ENCODE measurements at regions not wholly inside any gene's neighbourhood (a gene's known extent, or its start where the extent isn't known, plus 50 kb on each side); places are given as distances from the start of the nearest gene placed in this dataset.

- Histone ChIP-seq H3K9ac (ENCODE audit: low read length in 5 of 5) (no peak overlapping the region), H3K4me1 (ENCODE audit: control insufficient read depth in 5 of 5, insufficient read depth in 5 of 5, low read length in 5 of 5) (peaks cover 0 to 23% (median 16%) of the 10 kb centered on the region in 5 donors), H3K27ac (ENCODE audit: low read depth, low read length) (no peak overlapping the region), H3K27me3 (ENCODE audit: control insufficient read depth in 5 of 5, insufficient read depth in 4 of 5, low read length in 5 of 5) (no peaks in the 10 kb centered on the region), H3K36me3 (ENCODE audit: control insufficient read depth in 5 of 5, insufficient read depth in 5 of 5, low read length in 5 of 5) (no peaks in the 10 kb centered on the region), H3K9me3 (ENCODE audit: control insufficient read depth in 5 of 5, low read length in 5 of 5) (peaks cover 0 to 12% (median 0%) of the 10 kb centered on the region in 5 donors), H3K4me3 (ENCODE audit: low read depth in 1 of 5, low read length in 5 of 5) (no peak overlapping the region)
Measured at GRCh38 chr12:94039199-94039840, 109.1 kb upstream of the PLXNC1 start.

- Histone ChIP-seq H3K4me1 (ENCODE audit: control insufficient read depth in 5 of 5, insufficient read depth in 5 of 5, low read length in 5 of 5) (peaks cover 0 to 23% (median 16%) of the 10 kb centered on the region in 5 donors), H3K36me3 (ENCODE audit: control insufficient read depth in 5 of 5, insufficient read depth in 5 of 5, low read length in 5 of 5) (no peaks in the 10 kb centered on the region), H3K27ac (ENCODE audit: low read depth, low read length) (no peak overlapping the region)
Measured at GRCh38 chr12:94039914-94040313, 108.5 kb upstream of the PLXNC1 start.

GRCh38 chr12:94041850-94042249, 106.5 kb upstream of the PLXNC1 start:
- Histone ChIP-seq H3K36me3 (ENCODE audit: control insufficient read depth in 5 of 5, insufficient read depth in 5 of 5, low read length in 5 of 5) (no peaks in the 10 kb centered on the region), H3K27ac (ENCODE audit: low read depth, low read length) (no peak overlapping the region), H3K9me3 (ENCODE audit: control insufficient read depth in 5 of 5, low read length in 5 of 5) (peaks cover 0 to 12% (median 0%) of the 10 kb centered on the region in 5 donors), H3K4me3 (ENCODE audit: low read depth in 1 of 5, low read length in 5 of 5) (no peak overlapping the region), H3K9ac (ENCODE audit: low read length in 5 of 5) (no peak overlapping the region), H3K4me1 (ENCODE audit: control insufficient read depth in 5 of 5, insufficient read depth in 5 of 5, low read length in 5 of 5) (peaks cover 0 to 23% (median 16%) of the 10 kb centered on the region in 5 donors), H3K27me3 (ENCODE audit: control insufficient read depth in 5 of 5, insufficient read depth in 4 of 5, low read length in 5 of 5) (no peaks in the 10 kb centered on the region)

More at GRCh38 chr12:94039914-94040313, 108.5 kb upstream of the PLXNC1 start:
- no peak overlapping the region for H3K9ac ChIP-seq (ENCODE audit: low read length in 5 of 5)
- peaks cover 0 to 12% (median 0%) of the 10 kb centered on the region in 5 donors for H3K9me3 ChIP-seq (ENCODE audit: control insufficient read depth in 5 of 5, low read length in 5 of 5)
- no peak overlapping the region for H3K4me3 ChIP-seq (ENCODE audit: low read depth in 1 of 5, low read length in 5 of 5)
- no peaks in the 10 kb centered on the region for H3K27me3 ChIP-seq (ENCODE audit: control insufficient read depth in 5 of 5, insufficient read depth in 4 of 5, low read length in 5 of 5)

DNA sequence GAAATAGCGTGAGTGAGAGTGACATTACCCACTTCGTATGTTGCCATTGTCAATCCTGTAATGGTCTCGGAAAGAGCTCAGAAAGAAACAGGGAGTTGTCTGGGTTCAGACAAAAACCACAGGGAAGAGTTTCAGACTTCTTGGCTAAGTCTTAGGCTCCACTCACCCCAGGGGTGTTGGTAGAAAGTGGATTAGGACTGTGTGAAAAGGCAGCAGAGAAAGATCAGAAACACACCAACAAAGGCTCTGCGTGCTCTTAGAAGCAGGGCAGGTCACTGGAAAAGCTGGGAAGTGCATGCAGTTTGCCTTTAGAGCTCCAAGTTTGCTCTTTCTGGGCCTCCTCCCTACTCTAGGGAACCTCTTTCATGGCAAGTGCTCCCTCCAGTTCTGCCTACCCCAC, 106.1 kb upstream of the PLXNC1 start:
- peaks cover 0 to 12% (median 0%) of the 10 kb centered on the region in 5 donors for H3K9me3 ChIP-seq (ENCODE audit: control insufficient read depth in 5 of 5, low read length in 5 of 5)
- peaks cover 0 to 20% (median 16%) of the 10 kb centered on the region in 5 donors for H3K4me1 ChIP-seq (ENCODE audit: control insufficient read depth in 5 of 5, insufficient read depth in 5 of 5, low read length in 5 of 5)
- H3K27ac ChIP-seq (ENCODE audit: low read depth, low read length) = no peak overlapping the region
- no peaks in the 10 kb centered on the region for H3K36me3 ChIP-seq (ENCODE audit: control insufficient read depth in 5 of 5, insufficient read depth in 5 of 5, low read length in 5 of 5)
- no peak overlapping the region for H3K9ac ChIP-seq (ENCODE audit: low read length in 5 of 5)
- no peak overlapping the region for H3K4me3 ChIP-seq (ENCODE audit: low read depth in 1 of 5, low read length in 5 of 5)
- no peaks in the 10 kb centered on the region for H3K27me3 ChIP-seq (ENCODE audit: control insufficient read depth in 5 of 5, insufficient read depth in 4 of 5, low read length in 5 of 5)

DNA sequence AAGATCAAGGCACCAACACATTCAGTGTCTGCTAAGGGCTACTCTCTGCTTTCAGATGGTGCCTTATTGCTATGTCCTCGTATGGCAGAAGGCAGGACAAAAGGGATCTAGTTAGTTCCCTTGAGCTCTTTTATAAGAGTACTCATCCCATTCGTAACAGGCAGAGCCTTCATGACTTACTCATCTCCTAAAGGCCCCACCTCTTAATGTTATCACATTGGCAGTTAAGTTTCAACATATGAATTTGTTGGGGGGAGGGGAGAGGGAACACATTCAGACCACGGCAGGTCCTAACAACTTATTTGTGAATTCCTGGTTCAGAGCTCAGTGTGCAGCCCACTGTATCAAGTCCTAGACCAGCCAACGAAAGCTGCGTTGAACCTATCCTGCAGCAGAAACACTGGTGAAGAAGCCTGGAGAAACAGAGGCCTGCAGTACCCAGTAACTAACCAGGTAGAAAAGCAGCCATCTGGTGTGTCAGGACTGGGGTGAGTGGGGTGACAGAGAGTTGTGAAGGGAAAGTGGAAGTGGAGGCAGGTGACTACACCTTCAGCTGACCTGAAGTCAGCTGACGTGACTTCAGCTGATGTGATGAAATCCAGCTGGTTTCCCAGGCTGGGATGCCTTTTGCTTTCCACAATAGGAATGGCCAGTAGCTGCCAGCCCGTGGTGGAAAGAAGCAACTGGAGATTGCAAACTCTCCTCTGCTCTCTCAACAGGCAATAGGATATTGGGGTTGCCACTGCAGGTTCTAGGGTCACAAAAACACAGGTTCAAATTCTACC, 101.6 kb upstream of the PLXNC1 start:
- Histone ChIP-seq H3K27ac (ENCODE audit: low read depth, low read length) (no peak overlapping the region), H3K27me3 (ENCODE audit: control insufficient read depth in 5 of 5, insufficient read depth in 4 of 5, low read length in 5 of 5) (no peaks in the 10 kb centered on the region), H3K9ac (ENCODE audit: low read length in 5 of 5) (no peak overlapping the region), H3K9me3 (ENCODE audit: control insufficient read depth in 5 of 5, low read length in 5 of 5) (no peaks in the 10 kb centered on the region), H3K36me3 (ENCODE audit: control insufficient read depth in 5 of 5, insufficient read depth in 5 of 5, low read length in 5 of 5) (no peaks in the 10 kb centered on the region), H3K4me3 (ENCODE audit: low read depth in 1 of 5, low read length in 5 of 5) (no peak overlapping the region), H3K4me1 (ENCODE audit: control insufficient read depth in 5 of 5, insufficient read depth in 5 of 5, low read length in 5 of 5) (peaks cover 0 to 17% (median 8%) of the 10 kb centered on the region in 5 donors)

DNA sequence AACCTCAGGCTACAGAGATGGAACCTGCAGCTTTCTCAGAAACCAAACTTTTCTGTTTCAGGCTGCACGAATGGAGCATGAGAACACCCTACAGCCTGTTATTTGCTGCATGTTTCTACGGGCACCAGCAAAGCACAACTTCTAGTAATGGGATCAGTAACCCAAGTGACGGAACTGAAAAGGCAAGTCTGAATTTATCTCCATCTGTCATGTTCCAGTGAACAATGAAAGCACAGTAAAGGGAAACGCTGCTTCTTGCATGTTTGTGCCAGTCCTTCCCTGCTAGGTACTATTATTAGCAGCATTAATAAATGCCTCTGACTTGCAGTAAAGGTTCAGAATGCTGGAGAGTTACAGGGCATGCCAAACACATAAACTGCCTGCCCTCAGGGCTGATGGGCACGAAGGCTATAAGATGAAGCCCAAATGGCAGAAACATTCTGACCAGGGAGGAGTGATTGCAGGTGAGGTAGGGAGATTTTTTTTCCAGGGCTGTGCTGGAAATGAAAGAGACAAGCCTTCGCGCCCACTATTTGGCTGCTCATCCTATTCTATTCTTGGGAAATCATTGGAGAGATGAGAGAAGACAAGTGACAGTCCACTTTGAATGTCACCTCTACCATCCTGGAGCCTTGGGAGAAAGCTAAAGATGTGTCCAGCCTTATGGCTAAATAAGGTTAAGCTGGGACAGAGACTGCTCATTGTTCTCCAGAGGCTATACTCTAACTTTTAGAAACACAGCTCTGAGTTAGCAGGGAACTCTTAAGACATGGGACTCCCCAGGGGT, 100.4 kb upstream of the PLXNC1 start:
- H3K27ac ChIP-seq (ENCODE audit: low read depth, low read length) = no peak overlapping the region
- H3K9ac ChIP-seq (ENCODE audit: low read length in 5 of 5) = no peak overlapping the region
- H3K27me3 ChIP-seq (ENCODE audit: control insufficient read depth in 5 of 5, insufficient read depth in 4 of 5, low read length in 5 of 5) = no peaks in the 10 kb centered on the region
- no peaks in the 10 kb centered on the region for H3K9me3 ChIP-seq (ENCODE audit: control insufficient read depth in 5 of 5, low read length in 5 of 5)
- H3K36me3 ChIP-seq (ENCODE audit: control insufficient read depth in 5 of 5, insufficient read depth in 5 of 5, low read length in 5 of 5) = no peaks in the 10 kb centered on the region
- peaks cover 0 to 9% (median 0%) of the 10 kb centered on the region in 5 donors for H3K4me1 ChIP-seq (ENCODE audit: control insufficient read depth in 5 of 5, insufficient read depth in 5 of 5, low read length in 5 of 5)
- no peak overlapping the region for H3K4me3 ChIP-seq (ENCODE audit: low read depth in 1 of 5, low read length in 5 of 5)

GRCh38 chr12:94048757-94049156, 99.6 kb upstream of the PLXNC1 start:
- no peak overlapping the region for H3K9ac ChIP-seq (ENCODE audit: low read length in 5 of 5)
- H3K4me1 ChIP-seq (ENCODE audit: control insufficient read depth in 5 of 5, insufficient read depth in 5 of 5, low read length in 5 of 5) = peaks cover 0 to 9% (median 0%) of the 10 kb centered on the region in 5 donors
- H3K4me3 ChIP-seq (ENCODE audit: low read depth in 1 of 5, low read length in 5 of 5) = no peak overlapping the region
- peaks cover 0 to 2% (median 0%) of the 10 kb centered on the region in 5 donors for H3K9me3 ChIP-seq (ENCODE audit: control insufficient read depth in 5 of 5, low read length in 5 of 5)
- H3K27ac ChIP-seq (ENCODE audit: low read depth, low read length) = no peak overlapping the region
- H3K36me3 ChIP-seq (ENCODE audit: control insufficient read depth in 5 of 5, insufficient read depth in 5 of 5, low read length in 5 of 5) = no peaks in the 10 kb centered on the region
- no peaks in the 10 kb centered on the region for H3K27me3 ChIP-seq (ENCODE audit: control insufficient read depth in 5 of 5, insufficient read depth in 4 of 5, low read length in 5 of 5)

DNA sequence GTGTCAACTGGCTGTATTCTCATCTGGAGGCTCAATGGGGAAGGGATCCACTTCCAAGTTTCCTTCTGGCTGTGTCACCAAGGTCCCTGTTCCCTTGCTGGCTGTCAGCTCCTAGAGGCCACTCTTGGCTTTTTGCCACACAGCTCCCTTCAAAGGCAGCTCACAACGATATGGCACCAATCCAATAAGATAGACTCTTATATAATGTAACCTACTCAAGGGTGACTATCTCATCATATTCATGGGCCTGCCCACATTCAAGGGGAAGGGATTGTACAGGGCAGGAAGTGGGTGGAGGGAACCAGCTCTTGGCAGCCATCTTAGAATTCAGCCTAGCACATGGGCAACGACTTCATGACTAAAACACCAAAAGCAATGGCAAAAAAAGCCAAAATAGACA, 98.7 kb upstream of the PLXNC1 start:
- no peaks in the 10 kb centered on the region for H3K27me3 ChIP-seq (ENCODE audit: control insufficient read depth in 5 of 5, insufficient read depth in 4 of 5, low read length in 5 of 5)
- no peak overlapping the region for H3K4me3 ChIP-seq (ENCODE audit: low read depth in 1 of 5, low read length in 5 of 5)
- H3K9me3 ChIP-seq (ENCODE audit: control insufficient read depth in 5 of 5, low read length in 5 of 5) = peaks cover 0 to 3% (median 0%) of the 10 kb centered on the region in 5 donors
- H3K36me3 ChIP-seq (ENCODE audit: control insufficient read depth in 5 of 5, insufficient read depth in 5 of 5, low read length in 5 of 5) = no peaks in the 10 kb centered on the region
- peaks cover 0 to 9% (median 0%) of the 10 kb centered on the region in 5 donors for H3K4me1 ChIP-seq (ENCODE audit: control insufficient read depth in 5 of 5, insufficient read depth in 5 of 5, low read length in 5 of 5)
- H3K27ac ChIP-seq (ENCODE audit: low read depth, low read length) = no peak overlapping the region
- H3K9ac ChIP-seq (ENCODE audit: low read length in 5 of 5) = no peak overlapping the region

- H3K4me1 ChIP-seq (ENCODE audit: control insufficient read depth in 5 of 5, insufficient read depth in 5 of 5, low read length in 5 of 5) = peaks cover 0 to 10% (median 4%) of the 10 kb centered on the region in 5 donors
- H3K27me3 ChIP-seq (ENCODE audit: control insufficient read depth in 5 of 5, insufficient read depth in 4 of 5, low read length in 5 of 5) = no peaks in the 10 kb centered on the region
- no peak overlapping the region for H3K27ac ChIP-seq (ENCODE audit: low read depth, low read length)
- no peaks in the 10 kb centered on the region for H3K36me3 ChIP-seq (ENCODE audit: control insufficient read depth in 5 of 5, insufficient read depth in 5 of 5, low read length in 5 of 5)
- H3K9ac ChIP-seq (ENCODE audit: low read length in 5 of 5) = no peak overlapping the region
- no peak overlapping the region for H3K4me3 ChIP-seq (ENCODE audit: low read depth in 1 of 5, low read length in 5 of 5)
- H3K9me3 ChIP-seq (ENCODE audit: control insufficient read depth in 5 of 5, low read length in 5 of 5) = peaks cover 0 to 3% (median 0%) of the 10 kb centered on the region in 5 donors
Measured at GRCh38 chr12:94053676-94054075, 94.7 kb upstream of the PLXNC1 start.
